DMS153 treated with DMSO at 0.1 percent for 48 hours (cell line): ENCODE measurements at regions not wholly inside any gene's neighbourhood (a gene's known extent, or its start where the extent isn't known, plus 50 kb on each side); places are given as distances from the start of the nearest gene placed in this dataset.
"Not testable (repeated sequence)": the region's sequence is repeated elsewhere in the genome, so short reads cannot be mapped to it uniquely, and the experiment has no call there.

Experiments used
- DNase-seq: peaks from one replicate; lab custom pipeline; 2025; ENCODE audit not compliant: unreplicated experiment; lab: John Stamatoyannopoulos, UW

DNA sequence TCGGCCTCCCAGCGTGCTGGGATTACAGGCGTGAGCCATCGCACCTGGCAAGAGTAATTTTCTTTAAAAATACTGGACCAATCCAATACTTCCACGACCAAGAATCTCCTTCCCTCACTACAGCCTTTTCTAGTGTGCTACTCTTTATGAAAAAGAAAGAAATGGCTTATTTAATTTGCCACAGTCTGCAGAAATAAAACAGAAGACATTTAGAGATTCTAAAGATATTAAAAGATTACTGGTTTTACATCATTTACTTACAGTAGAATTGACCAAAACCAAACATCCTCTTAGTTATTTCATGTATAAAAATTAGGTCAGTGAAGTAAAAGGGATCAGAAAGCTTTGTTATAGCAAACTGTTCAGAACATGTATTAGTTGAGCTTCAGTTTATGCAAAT lies 679.6 kb downstream of the MAT2B start:
- no peak for DNase-seq

DNA sequence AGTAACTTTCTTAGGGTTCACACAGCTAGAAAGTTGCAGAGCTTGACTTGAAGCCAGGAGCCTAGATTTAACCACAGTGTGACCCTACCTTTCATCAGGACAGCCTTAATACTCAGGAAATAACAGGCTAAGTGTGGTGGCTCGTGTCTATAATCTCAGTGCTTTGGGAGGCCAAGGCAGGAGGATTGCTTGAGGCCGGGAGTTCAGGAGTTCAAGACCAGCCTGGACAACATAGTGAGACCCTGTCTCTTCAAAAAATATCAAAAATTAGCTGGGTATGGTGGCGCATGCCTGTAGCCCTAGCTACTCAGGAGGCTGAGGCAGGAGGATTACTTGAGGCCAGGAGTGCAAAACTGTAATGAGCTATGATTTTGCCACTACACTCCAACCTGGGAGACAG lies 681.1 kb downstream of the MAT2B start:
- DNase-seq: no peak

DNA sequence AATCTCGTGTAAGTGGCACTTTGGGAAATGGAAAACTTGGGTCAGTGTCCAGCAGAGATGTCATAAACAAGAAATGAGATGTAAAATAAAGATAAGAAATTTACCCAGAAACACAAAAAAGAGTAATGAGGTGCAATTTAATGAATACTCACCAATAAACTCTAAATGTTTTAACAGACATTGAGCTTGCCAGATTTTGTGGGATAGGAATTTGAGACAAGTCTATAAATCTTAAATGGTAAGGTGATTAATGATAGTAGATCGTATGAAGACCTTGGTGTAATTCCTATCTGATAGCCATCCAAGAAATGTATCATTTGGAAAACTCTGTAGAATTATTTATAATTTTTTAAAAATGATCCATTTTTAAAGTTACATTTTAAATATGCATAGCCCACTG lies 682.4 kb downstream of the MAT2B start:
- DNase-seq: no peak

- no peak for DNase-seq
These were observed 683.3 kb downstream of the MAT2B start for GRCh38 chr5:164188733-164189148.

- no peak for DNase-seq
These were observed 685.8 kb downstream of the MAT2B start for GRCh38 chr5:164191240-164191639.

DNA sequence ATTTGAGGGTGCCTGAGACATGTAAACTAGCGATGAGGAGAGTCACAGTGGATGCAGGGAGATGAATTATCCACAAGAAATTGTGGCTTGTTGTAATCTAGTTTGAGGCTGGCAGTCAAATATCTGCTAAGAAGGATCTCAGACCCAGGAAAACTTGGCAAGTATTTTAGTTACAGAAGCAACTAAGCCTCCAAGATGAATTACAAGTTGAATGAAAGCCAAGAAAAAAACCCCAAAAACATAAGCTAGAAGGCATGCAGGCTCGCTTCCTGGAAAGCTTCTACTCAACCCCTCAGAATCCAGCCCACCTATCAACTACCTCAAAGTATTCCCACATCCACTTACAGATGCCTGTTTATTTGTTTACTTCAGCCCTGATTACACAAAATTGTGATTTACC lies 696.9 kb downstream of the MAT2B start:
- no peak for DNase-seq

- DNase-seq: no peak
These were observed 698.3 kb downstream of the MAT2B start for GRCh38 chr5:164203581-164204225.

DNA sequence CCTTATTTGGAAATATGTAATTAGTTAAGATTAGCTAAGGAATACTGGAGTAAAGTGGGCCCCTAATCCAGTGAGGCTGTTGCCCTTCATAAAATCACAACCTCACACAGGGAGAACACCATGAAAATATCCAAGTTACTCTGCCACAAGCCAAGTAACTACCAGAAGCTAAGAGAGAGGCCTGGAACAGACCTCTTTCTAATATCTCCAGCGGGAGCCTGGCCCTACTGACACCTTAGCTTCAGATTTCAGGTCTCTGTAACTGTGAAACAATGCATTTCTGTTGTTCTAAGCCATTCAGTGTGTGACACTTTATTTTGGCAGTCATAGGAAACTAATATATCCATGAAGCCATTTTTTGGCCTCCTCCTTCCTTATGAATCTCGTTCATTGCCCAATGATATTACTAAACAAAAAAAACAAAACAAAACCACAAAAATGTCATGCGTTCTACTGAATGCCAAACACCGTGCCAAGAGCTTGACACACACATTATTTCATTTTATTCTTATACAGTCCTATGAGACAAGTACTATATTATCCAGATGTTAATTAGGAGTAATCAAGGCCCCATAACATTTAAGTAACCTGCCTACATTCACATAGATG lies 699.0 kb downstream of the MAT2B start:
- no peak for DNase-seq

DNA sequence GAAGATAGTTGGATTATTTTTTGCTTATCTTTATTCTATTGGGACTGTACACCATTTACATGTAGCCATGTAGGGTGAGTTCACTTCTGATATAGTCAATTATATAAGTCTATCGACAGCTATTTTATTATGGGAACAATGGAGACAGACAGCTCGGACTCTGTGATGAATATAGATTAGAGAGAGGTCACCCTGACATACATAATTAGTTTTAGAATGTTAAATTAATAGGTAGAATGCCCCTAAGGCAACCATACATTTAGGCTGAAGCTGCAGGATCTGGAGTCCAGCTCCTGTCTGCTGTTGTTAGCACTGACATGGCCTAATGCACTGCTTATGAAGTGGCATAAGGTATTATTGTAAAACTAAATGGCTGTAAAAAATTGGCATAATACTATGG lies 700.8 kb downstream of the MAT2B start:
- no peak for DNase-seq

GRCh38 chr5:164207646-164208045 lies 702.2 kb downstream of the MAT2B start:
- DNase-seq: no peak

DNA sequence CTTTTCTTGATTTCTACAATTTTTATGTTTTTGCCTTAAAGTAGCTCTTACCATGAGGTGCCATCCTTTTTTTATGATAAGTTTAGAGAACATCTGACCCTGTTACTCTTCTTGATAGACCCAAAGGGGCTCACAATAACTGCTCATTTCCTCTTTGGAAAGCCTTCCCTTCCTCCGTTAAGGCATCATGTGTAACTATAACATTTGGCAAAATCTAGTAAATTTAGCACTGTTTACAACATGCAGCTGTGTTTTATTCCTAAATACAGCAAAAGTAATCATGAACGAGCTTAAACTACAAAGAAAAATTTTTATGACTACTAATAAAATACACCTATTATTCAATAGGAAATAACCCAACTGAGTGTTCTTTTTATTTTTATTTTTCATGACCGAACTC lies 705.1 kb downstream of the MAT2B start:
- no peak for DNase-seq

DNA sequence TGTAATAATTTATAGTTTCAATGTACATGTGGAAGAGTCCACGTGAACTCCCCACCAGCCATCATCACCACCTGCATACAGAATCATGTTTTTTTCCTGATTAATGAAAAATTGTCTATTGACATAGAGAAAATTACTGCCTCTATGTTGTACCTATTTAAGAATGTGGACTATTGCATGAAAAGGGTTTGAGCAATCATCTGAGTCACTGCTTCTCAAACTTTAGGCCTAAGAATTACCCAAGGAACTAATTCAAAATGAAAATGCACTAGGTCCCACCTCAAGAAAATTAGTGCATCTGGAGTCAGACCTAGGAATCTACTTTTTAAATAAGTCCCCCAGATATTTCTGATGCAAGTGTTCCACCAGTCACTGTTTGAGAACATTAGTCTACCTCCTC lies 709.3 kb downstream of the MAT2B start:
- no peak for DNase-seq

GRCh38 chr5:164217464-164217863 lies 712.0 kb downstream of the MAT2B start:
- no peak for DNase-seq

DNA sequence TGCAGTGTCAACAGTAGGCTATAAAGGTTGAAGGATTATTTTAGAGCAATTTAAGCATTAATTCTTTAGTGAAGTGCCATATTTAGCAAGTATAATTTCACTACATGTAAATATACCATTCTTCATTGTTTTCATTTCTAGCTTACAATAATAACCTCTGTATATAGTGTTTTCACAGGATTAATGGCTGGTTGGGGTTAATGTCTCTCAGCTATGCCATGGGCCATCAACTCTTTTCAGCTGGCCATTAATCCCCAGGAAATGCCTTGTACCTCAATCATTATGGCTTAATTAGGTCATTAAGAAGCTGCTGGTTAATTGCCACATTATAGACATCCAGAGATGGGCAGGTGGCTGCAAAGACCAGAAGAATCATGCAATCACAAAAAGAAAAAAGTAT lies 715.1 kb downstream of the MAT2B start:
- no peak for DNase-seq

- DNase-seq: no peak
These were observed 718.8 kb downstream of the MAT2B start for GRCh38 chr5:164224236-164224635.

GRCh38 chr5:164224772-164225171 lies 719.4 kb downstream of the MAT2B start:
- DNase-seq: no peak

- no peak for DNase-seq
These were observed 724.9 kb downstream of the MAT2B start for GRCh38 chr5:164230341-164230740.

DNA sequence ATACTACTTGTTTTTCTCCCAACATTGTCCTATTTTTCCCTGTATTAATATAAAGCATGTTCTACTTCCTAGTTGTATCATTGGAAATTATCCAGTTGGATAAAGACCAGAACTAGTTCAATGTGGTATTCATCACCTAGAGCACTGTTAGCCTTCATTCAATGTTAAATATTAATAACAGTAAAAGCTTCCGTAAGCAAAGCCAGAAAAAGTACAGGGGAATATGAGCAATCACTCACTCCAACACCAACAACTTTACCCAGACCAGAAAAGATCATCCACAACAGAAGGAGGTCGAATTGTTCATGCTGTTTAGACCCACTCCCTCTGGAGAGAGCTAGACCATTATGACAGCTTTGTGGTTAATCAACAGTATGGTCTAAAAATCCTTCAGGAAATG lies 728.4 kb downstream of the MAT2B start:
- DNase-seq: no peak

- no peak for DNase-seq
These were observed 728.9 kb downstream of the MAT2B start for GRCh38 chr5:164234321-164234720.

DNA sequence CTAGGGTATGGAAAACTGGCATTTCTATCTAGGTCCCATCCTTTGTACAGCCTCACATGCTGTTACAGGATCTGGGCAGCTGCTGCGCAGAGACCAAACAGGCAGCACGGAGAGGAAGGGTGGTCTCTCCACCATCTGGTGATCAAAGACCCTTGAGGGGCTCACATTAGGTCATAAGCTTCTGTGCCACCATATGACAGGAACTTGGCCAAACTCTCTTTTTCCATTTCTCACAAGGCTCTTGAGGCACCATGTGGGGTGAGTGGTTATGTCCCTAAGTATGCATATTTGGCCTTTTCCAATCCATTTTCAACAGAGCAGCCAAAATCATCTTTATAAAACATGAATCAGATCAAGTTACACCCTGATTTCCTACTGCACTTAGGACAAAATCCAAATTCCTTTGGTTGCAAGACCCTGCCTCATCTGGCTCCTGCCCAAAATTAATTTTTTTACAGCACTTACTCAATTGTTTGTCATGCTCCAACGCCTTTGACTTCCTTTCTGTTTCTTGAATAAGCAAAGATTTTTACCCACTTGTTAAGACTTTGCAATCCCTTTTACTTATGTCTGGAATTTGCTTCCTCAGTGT lies 730.0 kb downstream of the MAT2B start:
- DNase-seq: no peak

DNA sequence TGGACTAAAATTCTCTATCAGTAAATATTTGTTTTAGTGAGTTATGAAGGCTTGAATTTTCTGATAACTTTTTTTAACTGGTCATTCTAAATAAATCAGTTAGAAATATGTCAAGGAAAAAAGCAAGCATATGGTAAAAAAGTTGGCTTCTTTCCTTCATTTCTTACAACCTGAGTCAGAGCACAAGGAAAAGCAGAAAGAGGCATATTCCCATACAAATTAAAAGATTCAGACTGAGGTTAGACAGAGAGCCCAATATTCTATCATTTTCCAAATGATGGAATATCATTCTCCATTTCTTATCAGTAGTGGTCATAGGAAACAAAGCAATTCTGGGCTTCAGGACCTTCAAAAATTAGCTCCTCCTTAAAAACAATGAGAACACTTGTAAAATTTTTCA lies 732.1 kb downstream of the MAT2B start:
- DNase-seq: no peak

GRCh38 chr5:164251781-164252180 lies 746.4 kb downstream of the MAT2B start:
- not testable (repeated sequence) for DNase-seq

- no peak for DNase-seq
These were observed 748.3 kb downstream of the MAT2B start for GRCh38 chr5:164253764-164254163.
